ENCODE measurements at regions not wholly inside any gene's neighbourhood (a gene's known extent, or its start where the extent isn't known, plus 50 kb on each side); places are given as distances from the start of the nearest gene placed in this dataset.
"Not testable (repeated sequence)": the region's sequence is repeated elsewhere in the genome, so short reads cannot be mapped to it uniquely, and the experiment has no call there.

GRCh38 chr18:10134749-10135148 lies 220.9 kb downstream of the VAPA start:
- not testable (repeated sequence) for DNase-seq (ENCODE audit: low read depth in 4 of 4, low spot score in 3 of 4)

GRCh38 chr18:10135302-10135926 lies 221.6 kb downstream of the VAPA start:
- no peak for DNase-seq (ENCODE audit: low read depth in 4 of 4, low spot score in 3 of 4)

- DNase-seq (ENCODE audit: low read depth in 4 of 4, low spot score in 3 of 4) = no peak
Observed at GRCh38 chr18:10138719-10139118, 224.9 kb downstream of the VAPA start.

GRCh38 chr18:10139783-10140410 lies 226.1 kb downstream of the VAPA start:
- no peak for DNase-seq (ENCODE audit: low read depth in 4 of 4, low spot score in 3 of 4)

DNA sequence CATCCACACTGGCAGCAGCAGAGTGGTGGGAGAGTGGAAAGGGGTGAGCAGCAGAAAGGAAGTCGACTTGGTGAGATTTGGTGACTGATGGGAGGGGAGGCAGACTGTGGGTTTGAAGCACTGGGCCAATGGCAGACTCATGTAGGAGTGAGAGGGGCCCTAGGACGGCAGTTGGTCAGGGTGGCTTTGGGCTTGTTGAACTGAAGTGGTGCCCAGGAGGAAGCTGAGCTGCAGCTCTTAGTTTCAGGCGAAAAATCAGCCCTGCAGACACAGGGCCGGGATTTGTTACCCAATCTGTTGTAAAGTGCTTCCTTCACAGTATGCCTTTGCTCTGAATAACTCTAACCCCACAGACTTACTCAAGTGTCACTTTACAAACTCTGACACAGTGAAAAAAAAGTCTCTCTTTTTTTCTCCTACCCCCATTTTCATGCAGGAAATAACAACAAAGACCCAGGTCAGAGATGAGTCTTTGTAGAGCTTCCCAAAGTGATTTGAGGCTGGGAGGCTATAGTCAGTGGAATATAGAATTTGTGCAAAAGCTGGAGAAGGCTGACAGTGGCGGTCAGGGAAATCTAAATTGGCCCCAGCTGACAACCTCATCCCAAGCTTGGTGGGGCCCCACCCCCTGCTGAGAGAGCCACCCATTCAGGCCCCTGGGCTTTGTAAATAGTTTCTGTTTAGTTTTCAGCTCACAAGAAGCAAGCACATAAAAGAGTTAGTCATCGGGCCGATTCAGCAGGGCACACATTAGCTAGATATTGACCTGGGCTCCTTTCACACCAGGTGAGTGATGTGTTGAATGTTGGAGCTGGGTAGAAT lies 226.9 kb downstream of the VAPA start:
- no peak for DNase-seq (ENCODE audit: low read depth in 4 of 4, low spot score in 3 of 4)

DNA sequence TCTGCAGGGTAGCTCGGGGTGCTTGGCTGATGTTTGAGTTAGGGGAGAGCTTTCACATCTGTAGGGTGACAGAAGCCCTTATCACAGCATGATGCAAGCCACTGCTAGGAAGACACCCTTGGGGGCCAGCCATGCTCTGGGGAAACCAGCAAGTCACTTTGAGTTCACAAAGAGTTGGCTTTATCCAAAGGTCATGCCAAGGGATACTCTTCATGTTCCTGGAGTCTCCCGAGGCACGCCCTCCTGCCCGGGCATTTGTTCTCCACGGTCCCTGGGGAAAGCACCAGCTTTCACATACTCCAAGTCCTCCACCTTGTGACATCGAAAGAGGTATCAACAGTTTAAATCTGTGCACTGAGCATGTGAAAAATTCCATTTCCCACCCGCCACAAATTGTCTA lies 227.7 kb downstream of the VAPA start:
- DNase-seq (ENCODE audit: low read depth in 4 of 4, low spot score in 3 of 4) = no peak

DNA sequence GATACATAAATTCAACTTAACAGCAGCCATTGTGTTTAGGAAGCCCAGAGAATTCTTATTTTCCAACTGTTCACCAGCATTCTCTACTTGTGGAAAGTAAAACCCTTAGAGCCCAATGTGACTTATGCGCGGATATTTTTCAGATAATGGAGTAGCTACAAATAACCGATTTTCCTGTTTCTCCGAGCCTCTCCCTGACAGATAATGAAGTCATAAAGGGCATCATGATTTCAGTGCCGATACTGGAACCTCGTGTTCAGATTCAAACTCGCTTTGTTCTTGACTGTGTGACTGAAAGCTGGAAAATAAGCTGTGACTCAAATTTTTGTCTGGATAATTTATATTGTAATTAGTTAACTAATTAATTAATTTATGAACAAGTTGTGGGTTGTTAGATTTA lies 228.2 kb downstream of the VAPA start:
- no peak for DNase-seq (ENCODE audit: low read depth in 4 of 4, low spot score in 3 of 4)

- no peak for DNase-seq (ENCODE audit: low read depth in 4 of 4, low spot score in 3 of 4)
Observed at GRCh38 chr18:10142496-10143160, 228.8 kb downstream of the VAPA start.

GRCh38 chr18:10143596-10143995 lies 229.8 kb downstream of the VAPA start:
- no peak for DNase-seq (ENCODE audit: low read depth in 4 of 4, low spot score in 3 of 4)

DNA sequence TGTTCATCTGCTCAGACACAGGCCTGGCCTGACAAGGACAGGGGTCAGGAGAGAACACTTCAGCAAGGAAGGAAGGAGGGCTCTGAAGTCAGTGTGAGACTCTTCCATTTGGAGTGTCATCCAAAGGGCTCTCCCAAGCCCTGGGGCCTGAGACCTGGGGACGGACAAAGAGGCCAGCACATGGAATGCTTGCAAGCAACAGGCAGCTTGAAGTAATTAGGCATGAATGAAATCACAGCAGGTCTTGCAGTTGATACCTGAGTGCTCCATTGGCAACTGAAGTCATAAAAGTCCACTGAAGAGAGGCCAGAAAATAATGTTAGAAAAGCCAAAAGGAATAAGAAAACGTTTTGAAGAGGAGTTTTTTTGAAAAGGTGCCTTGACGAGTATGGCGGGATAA lies 231.7 kb downstream of the VAPA start:
- no peak for DNase-seq (ENCODE audit: low read depth in 4 of 4, low spot score in 3 of 4)

DNA sequence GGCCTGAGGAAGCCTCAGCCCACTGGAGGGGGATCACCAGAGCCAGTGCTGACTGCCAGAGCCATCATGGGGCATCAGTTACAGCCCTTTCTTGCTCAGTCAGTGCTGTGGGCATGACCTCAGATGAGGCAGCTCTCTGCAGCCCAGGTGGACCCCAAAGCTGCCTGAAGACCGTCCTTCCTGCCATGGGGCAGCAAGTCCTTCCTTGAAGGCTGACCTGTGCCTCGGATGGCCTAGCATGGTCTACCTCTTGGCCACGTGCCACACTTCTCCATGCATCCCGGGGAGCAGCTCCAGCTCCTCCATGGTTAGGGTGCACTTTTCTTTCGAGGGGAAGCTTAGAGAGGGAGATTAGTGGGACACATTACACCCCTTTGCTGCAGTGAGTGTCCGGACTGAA lies 233.4 kb downstream of the VAPA start:
- no peak for DNase-seq (ENCODE audit: low read depth in 4 of 4, low spot score in 3 of 4)

- no peak for DNase-seq (ENCODE audit: low read depth in 4 of 4, low spot score in 3 of 4)
Observed at GRCh38 chr18:10147752-10148151, 233.9 kb downstream of the VAPA start.

DNA sequence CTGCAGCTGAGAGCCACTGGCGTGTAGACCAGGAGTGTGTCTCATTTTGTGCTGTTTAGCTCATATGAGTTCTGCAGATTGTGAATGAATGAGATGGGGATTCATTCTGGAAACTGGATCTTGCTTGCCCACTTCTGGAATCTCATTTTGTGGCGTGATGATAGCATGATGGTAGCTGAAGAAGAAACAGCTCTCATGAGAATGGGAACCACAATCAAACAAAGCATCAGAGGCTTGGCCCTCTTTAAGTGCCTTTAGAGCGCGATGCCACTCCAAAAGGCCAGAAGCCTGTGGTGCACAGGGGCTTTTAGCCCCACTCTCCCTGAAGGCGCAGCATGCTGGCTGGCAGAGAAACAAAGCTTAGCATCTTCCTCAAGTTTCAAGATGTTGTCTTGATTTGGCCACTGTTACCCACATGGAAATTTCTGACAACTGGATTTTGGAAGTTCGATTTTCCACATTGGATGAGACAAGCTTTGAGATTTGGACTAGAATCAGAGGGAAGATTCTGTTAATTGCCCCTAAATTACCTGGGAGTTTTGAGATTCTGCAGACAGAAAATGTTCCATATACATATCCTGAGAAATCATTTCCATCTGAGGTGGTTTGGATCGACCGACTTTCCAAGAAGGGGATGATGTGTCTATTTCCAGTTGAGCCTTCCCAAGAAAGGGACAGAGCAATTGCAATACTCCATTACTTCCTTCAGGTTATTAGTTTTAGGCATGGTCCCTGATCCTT lies 234.5 kb downstream of the VAPA start:
- DNase-seq (ENCODE audit: low read depth in 4 of 4, low spot score in 3 of 4) = no peak

DNA sequence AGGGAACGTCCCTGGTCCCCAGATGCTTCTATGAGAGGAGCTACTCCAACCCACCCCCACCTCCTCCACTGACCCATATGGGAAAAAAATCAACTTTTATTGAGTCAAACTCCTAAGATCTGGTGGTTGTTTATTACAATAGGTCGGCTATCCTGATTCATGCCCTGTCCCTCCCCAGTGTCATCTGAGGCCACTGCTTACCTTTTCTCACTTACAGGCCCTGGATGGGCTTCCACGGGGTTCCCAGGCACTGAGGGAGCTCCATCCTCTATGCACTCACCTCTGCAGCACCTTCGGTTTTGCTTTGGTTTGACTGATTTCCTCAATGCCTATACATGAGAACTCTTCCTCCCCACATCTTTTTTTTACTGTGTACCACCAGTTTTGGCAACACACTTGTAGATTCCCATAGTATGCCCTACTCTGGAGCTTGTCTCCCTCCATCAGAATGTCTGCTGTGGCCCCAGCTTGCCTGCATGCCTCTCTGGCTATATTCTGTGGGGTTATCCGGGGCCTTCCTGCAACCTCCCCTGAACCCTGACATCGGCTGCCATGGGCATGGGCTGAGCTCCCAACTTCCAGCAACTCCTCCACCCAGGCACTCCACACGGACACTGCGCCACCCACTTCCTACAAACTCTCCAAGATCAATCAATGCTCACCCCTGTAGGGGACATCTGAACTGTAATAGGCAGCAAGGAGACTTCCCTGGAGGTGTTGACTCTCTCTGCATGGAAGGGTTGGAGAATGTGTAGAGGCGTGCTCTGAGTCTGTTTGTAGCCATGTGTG lies 236.1 kb downstream of the VAPA start:
- DNase-seq (ENCODE audit: low read depth in 4 of 4, low spot score in 3 of 4) = no peak

DNA sequence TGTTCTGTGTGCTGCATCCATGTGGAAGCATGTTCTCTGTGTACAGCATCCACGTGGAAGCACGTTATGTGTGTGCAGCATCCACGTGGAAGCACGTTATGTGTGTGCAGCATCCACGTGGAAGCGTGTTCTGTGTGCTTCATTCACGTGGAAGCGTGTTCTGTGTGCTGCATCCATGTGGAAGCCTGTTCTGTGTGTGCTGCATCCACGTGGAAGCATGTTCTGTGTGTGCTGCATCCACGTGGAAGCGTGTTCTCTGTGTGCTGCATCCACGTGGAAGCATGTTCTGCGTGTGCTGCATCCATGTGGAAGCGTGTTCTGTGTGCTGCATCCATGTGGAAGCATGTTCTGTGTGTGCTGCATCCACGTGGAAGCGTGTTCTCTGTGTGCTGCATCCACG lies 236.8 kb downstream of the VAPA start:
- not testable (repeated sequence) for DNase-seq (ENCODE audit: low read depth in 4 of 4, low spot score in 3 of 4)

- no peak for DNase-seq (ENCODE audit: low read depth in 4 of 4, low spot score in 3 of 4)
Observed at GRCh38 chr18:10152475-10152874, 238.7 kb downstream of the VAPA start.

DNA sequence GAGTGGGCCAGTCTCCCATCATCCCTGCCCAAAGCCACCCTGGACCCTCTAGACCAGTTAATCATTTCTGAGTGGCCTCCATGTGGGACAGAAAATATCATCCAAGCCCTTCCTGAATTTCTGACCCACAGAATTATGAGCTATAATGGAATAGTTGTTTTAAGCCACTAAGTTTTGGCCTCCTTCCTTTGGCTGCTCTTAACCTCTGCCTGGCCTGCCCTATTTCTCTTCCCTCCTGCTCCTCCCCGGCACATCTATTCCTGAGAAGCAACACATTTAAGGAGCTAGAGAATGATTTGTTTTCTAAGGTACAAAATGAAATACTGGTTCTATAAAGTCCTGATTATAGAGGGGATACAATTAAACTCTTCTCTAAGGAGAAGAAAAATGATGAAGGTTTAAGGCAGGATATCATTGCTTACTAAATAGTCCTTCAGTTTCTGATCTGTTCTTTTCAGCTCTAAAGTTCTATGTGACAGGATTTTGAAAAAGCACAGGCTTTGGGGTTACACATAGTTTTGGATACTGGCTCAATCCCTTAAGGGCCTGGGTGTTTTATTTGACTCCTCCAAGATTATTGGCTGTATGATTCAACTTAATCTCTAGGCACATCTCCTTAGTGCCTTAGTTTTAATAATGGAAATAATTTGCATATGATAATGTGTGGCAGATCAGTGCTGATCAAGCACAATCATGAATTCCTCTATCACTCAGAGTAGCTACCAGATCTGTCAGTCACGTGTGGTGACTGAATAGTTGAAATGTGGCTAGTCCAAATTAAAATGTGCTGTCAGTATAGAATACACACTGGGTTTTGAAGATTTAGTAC lies 240.3 kb downstream of the VAPA start:
- DNase-seq (ENCODE audit: low read depth in 4 of 4, low spot score in 3 of 4) = no peak

- DNase-seq (ENCODE audit: low read depth in 4 of 4, low spot score in 3 of 4) = no peak
Observed at GRCh38 chr18:10157706-10158105, 243.9 kb downstream of the VAPA start.

- no peak for DNase-seq (ENCODE audit: low read depth in 4 of 4, low spot score in 3 of 4)
Observed at GRCh38 chr18:10160251-10160650, 246.4 kb downstream of the VAPA start.
